ENCODE measurements at regions not wholly inside any gene's neighbourhood (a gene's known extent, or its start where the extent isn't known, plus 50 kb on each side); places are given as distances from the start of the nearest gene placed in this dataset.

GRCh38 chr14:101228949-101229541, 325.5 kb upstream of the RTL1 start:
- peak in 1 of 2 donors; percentile 61 for DNase-seq
- Histone ChIP-seq H3K9me3 (no peaks in the 10 kb centered on the region), H3K4me1 (no peaks in the 10 kb centered on the region), H3K27me3 (peaks cover 0 to 5% of the 10 kb centered on the region in 2 donors), H3K4me3 (no peak overlapping the region), H3K36me3 (no peaks in the 10 kb centered on the region), H3K27ac (no peak overlapping the region)
- intact Hi-C loops (cut with DNase I; ENCODE audit: low total_unique reads) = no loop called here
- no peak for TF ChIP-seq CTCF (IDR thresholded peaks at IDR 0.05)

- H3K4me3 ChIP-seq = no peak overlapping the region
Observed at GRCh38 chr14:101229666-101230065, 326.1 kb upstream of the RTL1 start.

GRCh38 chr14:101230161-101230850, 326.8 kb upstream of the RTL1 start:
- no peak for TF ChIP-seq CTCF (IDR thresholded peaks at IDR 0.05)
- Histone ChIP-seq H3K27me3 (peaks cover 0 to 10% of the 10 kb centered on the region in 2 donors), H3K27ac (no peak overlapping the region), H3K9me3 (no peaks in the 10 kb centered on the region), H3K36me3 (no peaks in the 10 kb centered on the region), H3K4me1 (no peaks in the 10 kb centered on the region), H3K4me3 (no peak overlapping the region)
- peak in 1 of 2 donors; percentile 58 for DNase-seq
- intact Hi-C loops (cut with DNase I; ENCODE audit: low total_unique reads) = no loop called here

More at GRCh38 chr14:101229666-101230065, 326.1 kb upstream of the RTL1 start:
- H3K27ac ChIP-seq = no peak overlapping the region
- no peaks in the 10 kb centered on the region for H3K4me1 ChIP-seq
- no peak for TF ChIP-seq CTCF (IDR thresholded peaks at IDR 0.05)
- H3K27me3 ChIP-seq = peaks cover 0 to 10% of the 10 kb centered on the region in 2 donors
- H3K9me3 ChIP-seq = no peaks in the 10 kb centered on the region
- DNase-seq = no peak
- no peaks in the 10 kb centered on the region for H3K36me3 ChIP-seq
- intact Hi-C loops (cut with DNase I; ENCODE audit: low total_unique reads) = no loop called here

GRCh38 chr14:101230851-101231550, 327.5 kb upstream of the RTL1 start:
- H3K27ac ChIP-seq = no peak overlapping the region
- peaks cover 0 to 14% of the 10 kb centered on the region in 2 donors for H3K27me3 ChIP-seq
- no peaks in the 10 kb centered on the region for H3K9me3 ChIP-seq
- no peaks in the 10 kb centered on the region for H3K36me3 ChIP-seq
- H3K4me3 ChIP-seq = no peak overlapping the region
- DNase-seq = no peak
- no peaks in the 10 kb centered on the region for H3K4me1 ChIP-seq
- TF ChIP-seq CTCF (IDR thresholded peaks at IDR 0.05) = no peak
- intact Hi-C loops (cut with DNase I; ENCODE audit: low total_unique reads) = no loop called here

- no peak for DNase-seq
- Histone ChIP-seq H3K9me3 (no peaks in the 10 kb centered on the region), H3K27me3 (peaks cover 0 to 20% of the 10 kb centered on the region in 2 donors), H3K4me1 (no peaks in the 10 kb centered on the region), H3K36me3 (no peaks in the 10 kb centered on the region), H3K27ac (no peak overlapping the region), H3K4me3 (no peak overlapping the region)
- intact Hi-C loops (cut with DNase I; ENCODE audit: low total_unique reads) = no loop called here
- TF ChIP-seq CTCF (IDR thresholded peaks at IDR 0.05) = no peak
Observed at GRCh38 chr14:101231828-101232227, 328.3 kb upstream of the RTL1 start.

All from tibial artery (tissue), 4 donors.